22Rv1 (cell line): ENCODE measurements at regions not wholly inside any gene's neighbourhood (a gene's known extent, or its start where the extent isn't known, plus 50 kb on each side); places are given as distances from the start of the nearest gene placed in this dataset.

ENCODE experiments used
- CTCF ChIP-seq: fragments of 450-650 bp; IDR thresholded peaks from 2 replicates; pipeline ENCODE4 v1.5.1; 2017; ENCODE audit warnings: mild to moderate bottlenecking
- ZFX ChIP-seq: fragments of 450-650 bp; IDR thresholded peaks from 2 replicates; pipeline ENCODE4 v1.6.1; 2017; ENCODE audit warnings: antibody characterized with exemption, borderline replicate concordance

GRCh38 chr6:78340755-78341154 is 526.6 kb upstream of the IRAK1BP1 start:
- TF ChIP-seq CTCF (no peak), ZFX (no peak)
